Peyer's patch (tissue), 4 donors: ENCODE measurements at regions not wholly inside any gene's neighbourhood (a gene's known extent, or its start where the extent isn't known, plus 50 kb on each side); places are given as distances from the start of the nearest gene placed in this dataset.

Source experiments
- POLR2A ChIP-seq, 2 donors: fragments of 450-650 bp; IDR thresholded peaks; one replicate each; pipeline ENCODE4 v1.5.1; 2017; ENCODE audit warnings: antibody characterized with exemption in 2 of 2, mild to moderate bottlenecking in 2 of 2, moderate library complexity in 2 of 2
- TF ChIP-seq, protein P1 (sequence below), 6 experiments: fragments of 450-650 bp in 4 of 6; fragments of 200-600 bp in 2 of 6; sonication (generic) in 1 of 6; IDR thresholded peaks; one replicate each; pipeline ENCODE4 v1.5.1; 2017 to 2019; ENCODE audit warnings: antibody characterized with exemption in 6 of 6, mild to moderate bottlenecking in 3 of 6, moderate library complexity in 1 of 6

GRCh38 chr11:16610213-16610737 lies 128.2 kb upstream of the C11orf58 start:
- TF ChIP-seq, protein P1, sequence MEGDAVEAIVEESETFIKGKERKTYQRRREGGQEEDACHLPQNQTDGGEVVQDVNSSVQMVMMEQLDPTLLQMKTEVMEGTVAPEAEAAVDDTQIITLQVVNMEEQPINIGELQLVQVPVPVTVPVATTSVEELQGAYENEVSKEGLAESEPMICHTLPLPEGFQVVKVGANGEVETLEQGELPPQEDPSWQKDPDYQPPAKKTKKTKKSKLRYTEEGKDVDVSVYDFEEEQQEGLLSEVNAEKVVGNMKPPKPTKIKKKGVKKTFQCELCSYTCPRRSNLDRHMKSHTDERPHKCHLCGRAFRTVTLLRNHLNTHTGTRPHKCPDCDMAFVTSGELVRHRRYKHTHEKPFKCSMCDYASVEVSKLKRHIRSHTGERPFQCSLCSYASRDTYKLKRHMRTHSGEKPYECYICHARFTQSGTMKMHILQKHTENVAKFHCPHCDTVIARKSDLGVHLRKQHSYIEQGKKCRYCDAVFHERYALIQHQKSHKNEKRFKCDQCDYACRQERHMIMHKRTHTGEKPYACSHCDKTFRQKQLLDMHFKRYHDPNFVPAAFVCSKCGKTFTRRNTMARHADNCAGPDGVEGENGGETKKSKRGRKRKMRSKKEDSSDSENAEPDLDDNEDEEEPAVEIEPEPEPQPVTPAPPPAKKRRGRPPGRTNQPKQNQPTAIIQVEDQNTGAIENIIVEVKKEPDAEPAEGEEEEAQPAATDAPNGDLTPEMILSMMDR (IDR thresholded peaks at IDR 0.05): no peak
- TF ChIP-seq POLR2A (IDR thresholded peaks at IDR 0.05): no peak
